GM21576 (cell line): ENCODE measurements at regions not wholly inside any gene's neighbourhood (a gene's known extent, or its start where the extent isn't known, plus 50 kb on each side); places are given as distances from the start of the nearest gene placed in this dataset.

ENCODE experiments used
- ATAC-seq: cut with Tn5 transposase; IDR thresholded peaks from one replicate; pipeline ENCODE4 v1.9.1; 2021; ENCODE audit warnings: mild to moderate bottlenecking, moderate library complexity; ENCODE audit not compliant: unreplicated experiment

DNA sequence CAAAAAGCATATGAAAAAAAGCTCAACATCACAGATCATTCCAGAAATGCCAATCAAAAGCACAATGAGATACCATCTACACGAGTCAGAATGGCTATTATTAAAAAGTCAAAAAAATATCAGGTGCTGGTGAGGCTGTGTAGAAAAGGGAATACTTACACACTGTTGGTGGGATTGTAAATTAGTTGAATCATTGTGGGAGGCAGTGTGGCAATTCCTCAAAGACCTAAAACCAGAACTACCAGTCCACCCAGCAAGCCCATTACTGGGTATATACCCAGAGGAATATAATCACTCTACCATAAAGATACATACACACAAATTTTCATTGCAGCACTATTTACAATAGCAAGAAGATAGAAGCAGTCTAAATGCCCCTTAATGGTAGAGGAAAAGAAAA lies 529.9 kb downstream of the SLITRK1 start:
- ATAC-seq = no peak

DNA sequence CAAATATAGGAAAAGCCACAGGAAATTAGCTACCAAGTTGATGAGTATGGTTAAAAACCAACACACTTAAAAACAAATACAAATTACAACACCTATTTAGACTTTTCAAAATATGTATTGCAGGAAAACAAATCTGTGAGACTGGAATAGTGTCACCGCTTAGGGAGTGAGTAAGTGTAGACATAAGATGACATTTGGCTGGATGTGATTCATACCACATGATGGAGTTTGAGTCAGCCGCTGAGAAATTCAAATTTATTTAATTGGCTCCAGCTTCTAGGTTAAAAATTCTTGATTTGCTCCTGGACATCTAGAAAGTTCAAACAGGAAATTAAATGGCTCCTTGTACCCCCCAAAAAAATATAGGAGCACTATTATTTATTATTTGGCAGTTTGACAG lies 531.7 kb downstream of the SLITRK1 start:
- no peak for ATAC-seq

DNA sequence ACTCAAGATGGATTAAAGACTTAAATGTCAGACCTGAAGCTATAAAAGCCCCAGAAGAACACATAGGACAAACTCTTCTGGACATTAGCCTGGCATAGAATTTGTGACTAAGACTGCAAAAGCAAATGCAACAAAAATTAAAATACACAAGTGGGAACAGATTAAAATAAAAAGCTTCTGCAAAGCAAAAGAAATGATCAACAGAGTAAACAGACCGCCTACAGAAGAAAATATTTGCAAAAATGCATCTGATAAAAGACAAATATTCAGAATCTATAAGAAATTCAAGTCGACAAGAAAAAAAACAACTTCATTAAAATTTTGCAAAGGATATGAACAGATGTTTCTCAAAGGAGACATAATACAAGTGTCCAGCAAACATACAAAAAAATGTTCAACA lies 537.8 kb downstream of the SLITRK1 start:
- ATAC-seq = no peak

DNA sequence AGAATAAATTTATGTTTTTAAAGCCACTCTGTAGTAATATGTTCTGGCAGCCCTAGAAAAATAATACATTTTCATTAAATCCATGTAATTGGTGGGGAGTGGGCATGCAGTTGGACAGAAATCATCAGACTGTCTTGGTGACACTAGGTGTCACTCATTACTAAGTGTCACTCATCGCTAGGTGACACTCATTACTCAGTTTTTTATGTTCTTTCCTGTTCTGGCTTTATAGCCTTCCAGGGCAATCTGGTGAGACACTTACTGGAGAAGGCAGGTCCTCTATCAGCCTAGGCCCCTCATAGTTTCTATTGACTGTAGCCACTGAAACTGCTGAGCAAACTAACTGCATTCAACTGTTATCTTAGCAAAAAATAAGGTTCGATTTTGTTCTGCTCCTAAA lies 542.1 kb downstream of the SLITRK1 start:
- no peak for ATAC-seq

DNA sequence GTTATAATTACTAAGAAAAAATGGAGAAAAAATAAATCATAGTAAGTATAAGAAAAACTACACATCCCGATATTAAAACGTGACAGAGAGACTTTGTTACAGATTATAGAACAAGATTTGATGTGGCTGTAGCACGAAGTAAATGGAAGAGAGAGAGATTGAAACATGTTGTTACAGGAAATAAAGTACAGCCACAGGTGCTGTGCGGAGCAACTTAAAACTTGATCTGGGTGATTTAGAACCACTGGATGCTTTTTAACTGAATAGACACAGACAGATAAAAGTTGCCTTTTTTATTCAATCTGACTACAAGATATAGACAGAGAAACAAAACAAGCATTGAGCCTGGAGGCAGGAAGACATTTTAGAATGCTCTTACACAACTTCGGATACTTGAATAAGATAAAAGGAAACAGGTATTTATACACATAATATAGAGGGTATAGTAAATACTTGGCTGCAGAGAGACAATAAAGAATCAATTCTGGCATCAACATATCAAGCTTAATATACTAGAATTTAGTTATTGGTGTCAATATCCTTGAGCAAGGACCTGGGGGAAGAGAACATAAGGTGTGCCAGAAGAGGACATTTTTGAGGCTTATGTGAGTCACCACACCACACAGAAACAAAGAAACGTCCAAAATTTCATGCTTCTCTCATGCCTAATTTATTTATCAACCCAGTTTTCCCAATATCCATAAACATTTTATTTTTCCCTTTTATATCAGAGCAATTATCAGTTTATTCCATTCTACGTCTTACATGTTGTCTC lies 548.5 kb downstream of the SLITRK1 start:
- no peak for ATAC-seq

DNA sequence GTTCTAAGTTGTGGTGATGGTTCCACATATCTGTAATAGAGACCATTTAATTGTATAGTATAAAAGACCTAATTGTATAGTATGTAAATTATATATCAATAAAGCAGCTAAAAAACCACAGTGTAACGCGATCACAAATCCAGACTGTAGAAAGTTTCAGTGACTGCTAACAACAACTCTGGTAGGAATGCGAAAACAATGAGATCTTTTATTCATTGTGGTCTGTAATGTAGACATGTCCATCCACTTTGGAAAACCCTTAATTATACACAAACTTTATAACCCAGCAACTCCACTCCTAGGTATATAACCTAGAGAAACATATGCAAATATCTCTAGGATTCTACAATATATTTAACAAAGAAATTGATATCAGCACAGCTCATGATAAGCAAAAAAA lies 549.5 kb downstream of the SLITRK1 start:
- ATAC-seq = no peak

DNA sequence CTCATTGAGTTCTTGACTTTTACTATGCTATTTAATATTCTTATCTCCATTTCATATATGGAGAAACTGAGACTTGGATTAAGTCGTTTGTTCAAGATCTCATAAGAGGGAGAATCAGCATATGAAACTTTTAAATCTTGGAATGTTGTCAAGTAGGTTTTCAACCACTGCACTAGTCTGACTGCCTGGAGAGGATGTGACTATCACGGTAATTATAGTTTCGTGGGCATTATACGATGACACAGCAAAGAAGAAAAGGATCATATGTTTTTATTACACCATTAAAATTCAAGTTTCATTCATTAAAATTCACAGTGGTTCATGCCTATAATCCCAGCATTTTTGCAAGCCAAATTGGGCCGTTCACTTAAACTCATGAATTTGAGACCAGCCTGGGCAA lies 555.2 kb downstream of the SLITRK1 start:
- ATAC-seq = no peak

DNA sequence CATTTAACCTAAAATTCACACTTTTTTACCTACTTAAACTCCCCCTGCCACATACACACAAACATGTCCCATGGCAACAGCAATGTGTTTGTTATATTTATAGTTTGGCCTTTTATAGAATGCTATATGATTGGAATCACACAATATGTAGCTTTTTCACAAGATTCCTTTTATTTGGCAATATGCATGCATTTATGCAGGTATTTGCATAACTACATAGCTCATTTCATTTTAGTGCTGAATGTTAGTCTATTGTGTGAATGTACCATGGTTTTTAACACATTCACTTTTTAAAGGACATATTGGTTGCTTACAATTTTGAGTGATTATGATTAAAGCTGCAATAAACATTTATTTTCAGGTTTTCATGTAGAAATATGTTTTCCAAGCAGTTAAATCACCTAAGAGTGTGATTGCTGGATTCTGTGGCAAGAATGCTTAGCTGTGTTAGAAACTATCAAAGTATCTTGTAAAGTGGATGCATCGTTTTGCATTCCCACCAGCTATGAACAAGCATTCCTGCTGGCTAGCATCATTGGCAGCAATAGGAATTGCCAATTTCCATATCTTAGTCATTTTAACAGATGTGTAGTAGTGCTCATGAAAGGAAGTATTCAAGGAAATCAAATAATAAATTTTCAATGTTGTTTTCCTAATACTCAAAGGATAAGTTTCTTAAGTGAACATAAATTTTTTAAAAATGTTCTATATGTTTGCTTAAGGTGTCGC lies 557.0 kb downstream of the SLITRK1 start:
- no peak for ATAC-seq

DNA sequence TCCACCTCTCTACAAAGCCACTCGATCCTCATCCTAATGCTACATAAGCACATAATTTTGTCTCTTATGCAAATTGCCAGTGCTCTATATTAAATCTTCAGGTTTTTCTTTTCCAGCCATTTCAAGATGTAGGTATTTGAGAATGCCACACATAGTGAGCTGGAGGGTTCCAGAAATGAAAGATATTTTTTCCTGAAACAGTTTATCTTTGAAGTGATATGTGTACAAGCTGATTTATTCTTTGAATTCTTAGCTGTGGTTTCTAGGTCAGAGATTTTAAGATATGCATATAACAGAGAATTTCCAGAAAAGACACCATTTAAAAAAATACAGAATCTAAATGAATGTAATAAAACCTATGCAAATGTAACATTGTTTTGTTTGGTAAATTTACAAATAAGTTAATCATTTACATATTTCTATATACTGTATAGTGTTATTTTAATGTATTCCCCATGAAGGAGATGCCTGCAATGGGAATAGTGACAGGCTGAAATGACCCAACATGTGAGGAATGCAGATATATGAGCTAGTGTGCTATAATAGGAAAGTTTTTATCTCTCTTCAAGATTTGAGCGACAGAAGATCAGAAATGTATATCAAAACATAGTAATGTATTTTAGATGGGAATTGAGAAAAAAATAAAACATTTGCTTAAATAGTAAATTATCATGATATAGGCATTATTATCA lies 570.2 kb downstream of the SLITRK1 start:
- no peak for ATAC-seq

DNA sequence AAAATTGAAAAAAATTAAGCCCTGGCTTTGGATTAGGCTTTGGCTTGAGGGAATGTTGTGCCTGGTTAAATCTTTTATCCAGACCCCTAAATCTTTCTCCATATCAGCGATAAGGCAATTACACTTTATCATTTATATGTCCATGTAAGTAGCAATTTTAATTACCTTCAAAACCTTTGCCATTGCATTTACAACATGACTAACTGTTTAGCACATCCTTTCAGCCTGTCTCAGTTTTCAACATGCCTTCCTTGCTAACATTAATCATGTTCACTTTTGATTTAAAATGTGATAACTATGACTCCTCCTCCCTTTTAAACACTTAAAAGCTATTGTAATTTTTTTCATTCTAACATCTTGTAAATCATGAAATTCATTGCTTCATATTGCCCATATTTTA lies 583.7 kb downstream of the SLITRK1 start:
- no peak for ATAC-seq

DNA sequence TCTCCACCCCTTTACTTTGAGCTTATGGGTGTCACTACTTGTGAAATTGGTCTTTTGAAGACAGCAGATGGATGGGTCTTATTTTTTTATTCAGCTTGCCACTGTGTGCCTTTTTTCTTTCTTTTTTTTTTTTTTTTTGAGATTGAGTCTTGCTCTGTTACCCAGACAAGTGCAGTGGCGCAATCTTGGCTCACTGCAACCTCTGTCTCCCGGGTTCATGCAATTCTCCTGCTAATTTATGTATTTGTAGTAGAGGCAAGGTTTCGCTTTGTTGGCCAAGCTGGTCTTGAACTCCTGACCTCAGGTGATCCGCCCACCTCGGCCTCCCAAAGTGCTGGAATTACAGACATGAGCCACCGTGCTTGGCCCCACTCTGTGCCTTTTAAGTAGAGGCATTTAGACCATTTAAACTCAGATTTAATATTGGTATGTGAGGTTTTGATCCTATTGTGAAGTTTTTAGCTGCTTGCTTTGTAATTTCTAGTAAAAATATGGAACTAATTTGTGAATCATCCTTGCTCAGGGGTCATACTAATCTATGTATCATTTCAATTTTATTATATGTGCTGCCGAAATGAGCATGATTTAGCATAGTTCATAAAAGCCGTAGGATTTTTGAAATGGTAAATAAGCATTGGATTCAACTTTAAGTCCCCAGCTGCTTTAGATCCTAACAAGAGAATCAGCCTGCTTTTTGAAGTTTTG lies 584.5 kb downstream of the SLITRK1 start:
- ATAC-seq = no peak

DNA sequence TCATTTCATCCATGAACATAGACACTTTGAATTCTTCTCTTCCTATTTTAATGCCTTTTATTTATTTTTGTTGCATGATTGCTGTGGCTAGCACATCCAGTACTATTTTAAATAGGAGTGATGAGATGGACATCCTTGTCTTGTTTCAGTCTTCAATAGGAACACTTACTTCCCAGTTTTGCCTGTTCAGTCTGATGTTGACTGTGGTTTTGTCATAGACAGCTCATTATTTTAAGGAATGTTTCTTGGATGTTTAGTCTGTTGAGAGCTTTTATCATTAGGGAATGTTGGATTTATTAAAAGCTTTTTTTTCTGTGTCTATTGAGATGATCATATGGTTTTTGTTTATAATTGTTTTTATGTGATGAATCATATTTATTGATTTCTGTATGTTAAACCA lies 586.6 kb downstream of the SLITRK1 start:
- ATAC-seq = no peak

DNA sequence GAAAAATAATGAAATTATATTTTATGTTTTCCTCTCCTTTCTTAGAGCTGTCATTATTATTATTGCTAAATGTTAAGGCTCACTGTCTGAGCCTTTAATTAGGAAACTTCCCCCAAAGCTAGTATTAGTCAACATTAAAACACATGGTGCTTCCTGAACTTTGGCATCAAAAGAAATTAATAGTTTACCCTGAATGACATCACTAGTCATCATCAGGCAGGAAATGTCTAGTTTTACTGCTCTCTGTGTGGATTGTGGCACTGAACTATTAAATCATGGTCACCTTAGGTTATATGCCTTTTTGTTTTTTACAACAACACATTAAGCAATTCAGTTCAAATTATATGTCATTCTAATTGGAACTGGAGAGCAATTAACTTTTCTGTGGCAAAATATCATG lies 595.5 kb downstream of the SLITRK1 start:
- ATAC-seq = no peak

DNA sequence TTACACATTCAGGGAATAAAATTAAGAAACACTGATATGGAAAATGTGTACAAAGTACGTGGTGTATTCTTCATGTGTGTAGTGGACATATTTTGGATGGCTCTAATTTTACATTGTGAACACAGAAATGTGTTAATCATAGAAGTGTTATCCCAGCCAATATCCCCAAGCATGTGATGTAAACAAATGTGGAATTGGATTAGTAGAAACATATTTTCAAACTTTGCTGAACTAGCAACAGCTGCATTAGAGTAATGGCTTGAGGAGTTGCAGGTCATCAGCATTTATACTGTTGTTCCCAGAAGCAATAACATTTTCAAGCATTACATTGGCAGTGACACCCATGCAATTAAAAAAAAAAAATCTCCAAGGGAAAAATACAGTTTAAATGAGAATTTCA lies 600.6 kb downstream of the SLITRK1 start:
- ATAC-seq = no peak

DNA sequence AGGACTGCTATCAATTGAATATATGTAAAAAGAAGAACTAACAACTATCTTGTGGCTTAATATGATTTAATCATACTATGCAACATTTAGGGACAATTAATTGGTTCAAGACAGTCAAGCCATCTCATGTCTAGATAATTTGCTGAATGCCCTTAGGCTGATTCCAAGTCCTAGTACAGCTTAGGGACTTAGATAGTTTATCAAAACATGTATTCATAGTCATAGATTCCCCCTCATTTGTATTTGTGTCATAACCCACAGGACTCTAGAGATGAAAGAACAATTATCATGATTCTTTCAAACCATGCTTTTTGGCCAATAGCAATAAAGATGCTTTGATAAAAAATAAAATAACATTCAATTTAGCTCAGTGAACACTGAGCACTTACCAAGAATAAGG lies 607.6 kb downstream of the SLITRK1 start:
- ATAC-seq = no peak

DNA sequence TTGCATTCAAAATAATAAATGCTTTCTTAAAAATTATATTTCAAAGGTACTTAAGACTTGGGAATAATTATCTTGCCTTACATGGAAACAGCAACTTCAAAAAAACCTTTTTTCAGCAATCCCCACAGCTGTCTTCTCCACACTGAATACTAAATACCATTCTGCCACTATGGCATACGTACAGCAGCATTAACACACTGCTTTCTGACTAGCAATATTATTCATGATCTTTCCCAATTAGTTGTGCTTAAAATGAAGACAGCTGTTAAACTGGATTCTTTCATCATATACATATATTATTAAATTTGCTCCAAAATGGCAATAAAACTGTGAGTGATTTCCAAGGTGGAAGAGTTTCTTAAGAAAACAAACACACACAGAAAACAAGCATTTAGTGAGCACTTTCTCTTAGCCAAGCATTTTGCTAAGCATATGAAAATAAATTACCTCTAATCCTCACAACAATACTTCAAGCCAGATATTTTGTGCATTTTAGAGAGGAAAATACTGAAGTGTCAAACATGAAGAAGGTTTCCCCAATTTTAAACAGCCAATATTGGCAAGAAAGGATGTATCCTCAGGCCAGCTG lies 609.5 kb downstream of the SLITRK1 start:
- ATAC-seq = no peak

DNA sequence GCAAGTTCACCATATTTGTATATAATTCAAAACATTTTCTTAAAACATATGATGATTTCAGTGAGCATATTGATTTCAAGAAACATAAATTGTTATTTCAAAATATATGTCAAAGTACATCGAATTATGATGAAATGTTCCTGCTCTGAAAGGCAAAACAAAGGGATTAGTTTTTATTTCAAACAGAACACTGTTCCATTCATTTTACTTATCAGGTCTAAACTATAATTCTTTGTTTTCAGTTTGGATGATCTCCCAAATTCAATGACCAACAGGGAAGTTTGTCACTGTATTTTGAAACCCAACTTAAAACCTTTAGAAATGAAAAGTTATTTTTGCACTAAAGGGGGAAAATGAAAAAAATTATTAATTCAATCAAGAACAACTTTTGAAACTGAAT lies 610.2 kb downstream of the SLITRK1 start:
- ATAC-seq = no peak

DNA sequence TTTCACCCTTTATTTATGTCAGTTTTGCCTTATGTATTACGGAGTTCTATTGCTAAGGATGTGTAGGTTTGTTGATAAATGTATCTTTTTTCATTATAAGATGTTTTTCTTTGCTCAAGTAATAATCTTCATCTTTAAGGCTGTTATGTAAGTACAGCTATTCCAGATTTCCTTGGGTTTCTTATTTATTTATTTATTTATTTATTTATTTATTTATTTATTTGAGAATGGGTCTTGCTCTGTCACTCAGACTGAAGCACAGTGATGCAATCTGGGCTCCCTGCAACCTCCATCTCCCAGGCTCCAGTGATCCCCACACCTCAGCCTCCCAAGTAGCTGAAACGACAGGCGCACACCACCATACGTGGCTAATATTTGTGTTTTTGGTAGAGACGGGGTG lies 617.0 kb downstream of the SLITRK1 start:
- ATAC-seq = no peak

DNA sequence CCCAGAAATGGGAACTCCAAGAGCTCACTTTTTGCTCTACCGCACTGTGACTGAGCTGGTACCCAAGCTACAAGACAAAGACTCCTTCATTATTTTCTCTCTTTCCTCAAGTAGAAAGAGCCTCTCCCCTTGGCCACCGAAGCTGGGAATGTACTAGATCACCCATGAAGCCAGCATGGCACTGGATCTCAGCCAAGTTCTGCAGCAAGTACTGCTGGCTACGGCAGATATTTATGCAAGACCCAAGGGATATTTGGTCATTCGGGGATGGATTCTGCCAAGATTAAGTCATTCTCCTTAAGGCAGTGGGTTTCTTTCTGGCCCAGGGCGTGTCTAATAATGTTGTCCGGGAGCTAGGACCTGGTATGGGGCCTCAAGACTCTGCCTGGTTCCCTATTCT lies 633.5 kb downstream of the SLITRK1 start:
- no peak for ATAC-seq

DNA sequence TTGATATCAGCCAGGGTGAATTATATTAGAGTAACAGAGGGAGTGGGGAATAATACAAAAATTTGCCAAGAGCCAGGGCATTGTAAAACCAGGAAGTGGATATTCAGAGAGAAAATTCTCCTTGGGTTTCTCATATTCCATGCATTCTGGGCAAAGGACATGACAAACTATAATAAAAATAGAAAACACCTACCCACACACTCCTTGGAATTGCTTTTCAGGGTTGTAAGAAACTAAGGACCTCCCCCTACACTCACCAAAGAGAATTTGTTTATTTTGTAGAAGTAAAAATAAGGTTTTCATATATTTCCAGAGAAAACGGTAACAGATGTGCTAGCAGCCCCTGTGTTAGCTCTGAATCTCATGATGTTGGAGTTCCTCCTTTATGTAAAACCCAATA lies 649.6 kb downstream of the SLITRK1 start:
- no peak for ATAC-seq
